ENCODE measurements at regions not wholly inside any gene's neighbourhood (a gene's known extent, or its start where the extent isn't known, plus 50 kb on each side); places are given as distances from the start of the nearest gene placed in this dataset.

- TF ChIP-seq POLR2A (IDR thresholded peaks at IDR 0.05; ENCODE audit: low read depth, low read length): no peak
- no peak for TF ChIP-seq POLR2AphosphoS5 (IDR thresholded peaks at IDR 0.05; ENCODE audit: low read depth, low read length)
These were observed 244.9 kb upstream of the KCNN2 start for GRCh38 chr5:114116981-114117380.

Data from GM12892 (cell line).